ENCODE measurements at regions not wholly inside any gene's neighbourhood (a gene's known extent, or its start where the extent isn't known, plus 50 kb on each side); places are given as distances from the start of the nearest gene placed in this dataset.

DNA sequence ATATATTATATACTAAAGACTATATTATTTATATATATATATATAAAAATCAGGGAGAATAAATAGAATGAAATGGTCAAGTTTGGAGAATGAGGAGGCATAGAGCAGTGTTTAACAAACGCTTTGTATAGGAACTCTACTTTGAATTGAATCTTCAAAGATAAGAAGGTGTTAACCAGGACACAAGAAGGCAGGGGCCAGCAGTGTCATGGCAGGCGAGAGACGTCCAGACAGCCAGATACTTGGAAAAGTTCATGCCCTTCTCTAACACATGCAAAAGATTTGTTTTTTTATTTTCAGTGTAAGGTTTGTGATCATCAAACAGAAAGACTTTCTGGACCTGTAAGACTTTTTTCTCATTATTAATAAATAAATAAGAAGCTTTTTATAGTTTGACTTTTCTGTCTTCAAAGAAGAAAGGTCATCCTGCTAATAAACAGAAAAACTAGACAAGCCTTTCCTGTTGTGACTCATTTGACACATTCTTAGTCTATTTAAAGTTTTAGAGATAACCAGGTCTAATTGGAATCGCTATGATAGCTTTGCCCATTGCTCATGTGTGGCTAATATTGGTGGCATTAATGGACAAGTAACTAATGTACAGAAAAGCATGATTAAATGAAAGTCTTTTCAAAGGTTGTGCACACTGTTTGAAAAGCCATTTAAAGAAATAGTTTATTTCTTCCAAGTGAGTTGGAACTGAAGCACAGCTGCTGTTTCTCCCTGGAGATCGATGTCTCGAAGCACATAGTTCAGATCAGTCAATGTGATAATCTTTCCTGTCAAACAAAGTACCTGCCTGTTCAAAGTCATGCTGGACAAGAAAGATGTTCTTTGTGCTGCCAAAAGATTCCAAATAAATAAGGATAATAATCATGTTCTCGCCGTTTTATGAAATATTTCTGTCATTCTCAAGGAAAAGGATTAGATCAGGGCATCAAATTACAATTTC lies 420.4 kb upstream of the OPRM1 start:
- TF ChIP-seq, protein P1, sequence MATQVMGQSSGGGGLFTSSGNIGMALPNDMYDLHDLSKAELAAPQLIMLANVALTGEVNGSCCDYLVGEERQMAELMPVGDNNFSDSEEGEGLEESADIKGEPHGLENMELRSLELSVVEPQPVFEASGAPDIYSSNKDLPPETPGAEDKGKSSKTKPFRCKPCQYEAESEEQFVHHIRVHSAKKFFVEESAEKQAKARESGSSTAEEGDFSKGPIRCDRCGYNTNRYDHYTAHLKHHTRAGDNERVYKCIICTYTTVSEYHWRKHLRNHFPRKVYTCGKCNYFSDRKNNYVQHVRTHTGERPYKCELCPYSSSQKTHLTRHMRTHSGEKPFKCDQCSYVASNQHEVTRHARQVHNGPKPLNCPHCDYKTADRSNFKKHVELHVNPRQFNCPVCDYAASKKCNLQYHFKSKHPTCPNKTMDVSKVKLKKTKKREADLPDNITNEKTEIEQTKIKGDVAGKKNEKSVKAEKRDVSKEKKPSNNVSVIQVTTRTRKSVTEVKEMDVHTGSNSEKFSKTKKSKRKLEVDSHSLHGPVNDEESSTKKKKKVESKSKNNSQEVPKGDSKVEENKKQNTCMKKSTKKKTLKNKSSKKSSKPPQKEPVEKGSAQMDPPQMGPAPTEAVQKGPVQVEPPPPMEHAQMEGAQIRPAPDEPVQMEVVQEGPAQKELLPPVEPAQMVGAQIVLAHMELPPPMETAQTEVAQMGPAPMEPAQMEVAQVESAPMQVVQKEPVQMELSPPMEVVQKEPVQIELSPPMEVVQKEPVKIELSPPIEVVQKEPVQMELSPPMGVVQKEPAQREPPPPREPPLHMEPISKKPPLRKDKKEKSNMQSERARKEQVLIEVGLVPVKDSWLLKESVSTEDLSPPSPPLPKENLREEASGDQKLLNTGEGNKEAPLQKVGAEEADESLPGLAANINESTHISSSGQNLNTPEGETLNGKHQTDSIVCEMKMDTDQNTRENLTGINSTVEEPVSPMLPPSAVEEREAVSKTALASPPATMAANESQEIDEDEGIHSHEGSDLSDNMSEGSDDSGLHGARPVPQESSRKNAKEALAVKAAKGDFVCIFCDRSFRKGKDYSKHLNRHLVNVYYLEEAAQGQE (IDR thresholded peaks at IDR 0.05; ENCODE audit: borderline replicate concordance) = no peak
- TF ChIP-seq RAD21 (conservative IDR thresholded peaks at IDR 0.05) (no peak), CTCF (IDR thresholded peaks at IDR 0.05; ENCODE audit: poor library complexity, severe bottlenecking) (no peak), SMC3 (conservative IDR thresholded peaks at IDR 0.05; ENCODE audit: poor library complexity) (no peak), EZH2 (IDR thresholded peaks at IDR 0.05; ENCODE audit: borderline replicate concordance, insufficient read depth, low read length, poor library complexity, severe bottlenecking) (no peak)

All from neural cell (in vitro differentiated cells).